ENCODE measurements at regions not wholly inside any gene's neighbourhood (a gene's known extent, or its start where the extent isn't known, plus 50 kb on each side); places are given as distances from the start of the nearest gene placed in this dataset.

DNA sequence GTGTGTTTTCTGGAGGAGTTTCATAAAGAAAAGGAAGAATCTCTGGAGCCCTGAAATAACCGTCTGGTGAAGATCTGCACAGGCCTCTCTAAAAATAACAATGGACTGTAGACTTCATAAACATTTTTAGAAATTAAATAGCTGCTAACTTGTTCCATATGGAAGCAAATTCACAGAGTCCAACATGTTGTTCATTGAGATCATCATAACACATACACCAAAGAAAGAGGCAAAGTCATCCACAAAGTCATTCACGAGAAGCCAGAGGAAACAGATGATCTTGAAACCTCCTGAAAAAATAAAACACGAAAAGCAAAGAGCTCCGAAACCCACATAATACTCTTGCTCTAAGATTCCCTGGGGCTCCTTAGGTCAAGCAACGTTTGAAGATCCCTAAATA, 347.8 kb downstream of the EFNA5 start:
- no peaks in the 10 kb centered on the region for H3K4me1 ChIP-seq (ENCODE audit: low read length)
- H3K9me3 ChIP-seq (ENCODE audit: insufficient read depth, low read length), result no peaks in the 10 kb centered on the region
- H3K36me3 ChIP-seq (replicated peaks; ENCODE audit: low read depth, low read length), result no peaks in the 10 kb centered on the region
- no peak overlapping the region for H3K27ac ChIP-seq (ENCODE audit: low read length)
- no peaks in the 10 kb centered on the region for H4K20me1 ChIP-seq (ENCODE audit: insufficient read depth, low read length)
- no peak overlapping the region for H3K9ac ChIP-seq (ENCODE audit: low read length)
- no peaks in the 10 kb centered on the region for H3K27me3 ChIP-seq (ENCODE audit: low read depth, low read length)
- H3K4me2 ChIP-seq (ENCODE audit: low read length), result no peak overlapping the region
- no peak for TF ChIP-seq EZH2phosphoT487 (IDR thresholded peaks at IDR 0.05; ENCODE audit: low read depth)
- TF ChIP-seq, protein P1, sequence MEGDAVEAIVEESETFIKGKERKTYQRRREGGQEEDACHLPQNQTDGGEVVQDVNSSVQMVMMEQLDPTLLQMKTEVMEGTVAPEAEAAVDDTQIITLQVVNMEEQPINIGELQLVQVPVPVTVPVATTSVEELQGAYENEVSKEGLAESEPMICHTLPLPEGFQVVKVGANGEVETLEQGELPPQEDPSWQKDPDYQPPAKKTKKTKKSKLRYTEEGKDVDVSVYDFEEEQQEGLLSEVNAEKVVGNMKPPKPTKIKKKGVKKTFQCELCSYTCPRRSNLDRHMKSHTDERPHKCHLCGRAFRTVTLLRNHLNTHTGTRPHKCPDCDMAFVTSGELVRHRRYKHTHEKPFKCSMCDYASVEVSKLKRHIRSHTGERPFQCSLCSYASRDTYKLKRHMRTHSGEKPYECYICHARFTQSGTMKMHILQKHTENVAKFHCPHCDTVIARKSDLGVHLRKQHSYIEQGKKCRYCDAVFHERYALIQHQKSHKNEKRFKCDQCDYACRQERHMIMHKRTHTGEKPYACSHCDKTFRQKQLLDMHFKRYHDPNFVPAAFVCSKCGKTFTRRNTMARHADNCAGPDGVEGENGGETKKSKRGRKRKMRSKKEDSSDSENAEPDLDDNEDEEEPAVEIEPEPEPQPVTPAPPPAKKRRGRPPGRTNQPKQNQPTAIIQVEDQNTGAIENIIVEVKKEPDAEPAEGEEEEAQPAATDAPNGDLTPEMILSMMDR (IDR thresholded peaks at IDR 0.05; ENCODE audit: low read depth, low read length), result no peak
- no peaks in the 10 kb centered on the region for H3K79me2 ChIP-seq (ENCODE audit: low read length)
- H2AFZ ChIP-seq (ENCODE audit: low read depth, low read length), result no peak overlapping the region
- no peak overlapping the region for H3K4me3 ChIP-seq (ENCODE audit: low read length)

DNA sequence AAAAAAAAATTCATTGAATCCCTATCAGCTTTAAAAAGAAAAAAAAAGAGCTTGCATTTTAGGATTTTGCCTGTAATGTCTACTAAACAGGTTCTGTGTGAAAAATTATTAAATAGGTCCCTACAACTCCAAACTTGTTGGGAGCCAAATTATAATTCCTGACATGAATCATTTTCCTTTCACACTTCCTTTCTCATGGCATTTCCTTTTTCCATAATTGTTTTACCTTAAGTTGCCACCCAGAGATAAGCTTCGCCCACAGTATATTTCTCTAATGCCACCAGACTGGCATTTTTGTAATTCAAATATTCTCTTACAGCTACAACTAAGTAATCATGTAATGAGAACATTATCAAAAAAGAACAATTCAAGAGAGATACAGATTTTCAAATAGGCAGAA, 348.8 kb downstream of the EFNA5 start:
- H4K20me1 ChIP-seq (ENCODE audit: insufficient read depth, low read length), result no peaks in the 10 kb centered on the region
- H3K9ac ChIP-seq (ENCODE audit: low read length), result no peak overlapping the region
- no peaks in the 10 kb centered on the region for H3K9me3 ChIP-seq (ENCODE audit: insufficient read depth, low read length)
- no peaks in the 10 kb centered on the region for H3K36me3 ChIP-seq (replicated peaks; ENCODE audit: low read depth, low read length)
- H3K27me3 ChIP-seq (ENCODE audit: low read depth, low read length), result no peaks in the 10 kb centered on the region
- H3K4me2 ChIP-seq (ENCODE audit: low read length), result no peak overlapping the region
- no peak overlapping the region for H2AFZ ChIP-seq (ENCODE audit: low read depth, low read length)
- no peak overlapping the region for H3K4me3 ChIP-seq (ENCODE audit: low read length)
- H3K79me2 ChIP-seq (ENCODE audit: low read length), result no peaks in the 10 kb centered on the region
- H3K27ac ChIP-seq (ENCODE audit: low read length), result no peak overlapping the region
- no peaks in the 10 kb centered on the region for H3K4me1 ChIP-seq (ENCODE audit: low read length)
- TF ChIP-seq, protein P1 (IDR thresholded peaks at IDR 0.05; ENCODE audit: low read depth, low read length), result no peak
- TF ChIP-seq EZH2phosphoT487 (IDR thresholded peaks at IDR 0.05; ENCODE audit: low read depth), result no peak

DNA sequence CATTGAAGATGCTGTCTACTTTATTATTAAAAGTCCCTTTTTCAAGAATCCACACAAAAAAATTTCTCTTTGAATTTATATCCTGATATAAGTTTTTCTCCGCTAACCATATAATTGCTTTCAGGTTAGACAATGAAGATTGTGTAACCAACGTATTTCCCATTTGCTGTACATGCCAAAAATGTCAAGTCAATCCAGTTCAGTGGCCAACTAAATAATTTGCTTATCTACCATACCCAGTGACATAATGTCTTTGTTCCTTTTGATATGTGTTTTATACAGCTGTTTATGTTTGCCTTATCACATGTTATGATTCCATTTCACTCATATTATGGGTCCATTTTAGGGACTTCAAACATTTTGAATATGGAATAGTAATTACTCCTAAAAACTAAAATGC, 349.9 kb downstream of the EFNA5 start:
- H3K36me3 ChIP-seq (replicated peaks; ENCODE audit: low read depth, low read length), result no peaks in the 10 kb centered on the region
- H2AFZ ChIP-seq (ENCODE audit: low read depth, low read length), result no peak overlapping the region
- no peaks in the 10 kb centered on the region for H3K27me3 ChIP-seq (ENCODE audit: low read depth, low read length)
- H3K9ac ChIP-seq (ENCODE audit: low read length), result no peak overlapping the region
- H3K9me3 ChIP-seq (ENCODE audit: insufficient read depth, low read length), result no peaks in the 10 kb centered on the region
- no peak overlapping the region for H3K4me2 ChIP-seq (ENCODE audit: low read length)
- H3K27ac ChIP-seq (ENCODE audit: low read length), result no peak overlapping the region
- TF ChIP-seq, protein P1 (IDR thresholded peaks at IDR 0.05; ENCODE audit: low read depth, low read length), result no peak
- TF ChIP-seq EZH2phosphoT487 (IDR thresholded peaks at IDR 0.05; ENCODE audit: low read depth), result no peak
- no peak overlapping the region for H3K4me3 ChIP-seq (ENCODE audit: low read length)
- no peaks in the 10 kb centered on the region for H3K79me2 ChIP-seq (ENCODE audit: low read length)
- H3K4me1 ChIP-seq (ENCODE audit: low read length), result no peaks in the 10 kb centered on the region
- no peaks in the 10 kb centered on the region for H4K20me1 ChIP-seq (ENCODE audit: insufficient read depth, low read length)

DNA sequence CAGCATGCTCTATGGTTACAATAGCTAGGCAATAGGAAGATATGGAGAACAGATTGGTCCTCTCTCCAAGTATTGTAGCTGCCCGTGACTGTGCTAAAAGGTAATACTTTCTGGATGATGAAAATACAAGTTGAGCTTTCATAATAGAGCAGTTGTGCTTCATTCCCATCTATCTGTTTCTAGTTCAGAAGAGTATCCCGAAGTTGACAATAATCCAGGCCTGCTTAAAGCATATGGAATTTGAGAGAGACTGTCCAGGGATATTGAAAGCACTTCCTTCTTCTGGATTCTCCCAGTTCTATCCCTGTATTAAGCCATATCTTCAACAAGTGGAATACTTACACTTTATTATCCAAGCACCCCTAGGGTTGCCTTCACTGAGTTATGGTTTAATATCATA, 350.4 kb downstream of the EFNA5 start:
- no peak for TF ChIP-seq EZH2phosphoT487 (IDR thresholded peaks at IDR 0.05; ENCODE audit: low read depth)
- TF ChIP-seq, protein P1 (IDR thresholded peaks at IDR 0.05; ENCODE audit: low read depth, low read length), result no peak
- Histone ChIP-seq H3K79me2 (ENCODE audit: low read length) (no peaks in the 10 kb centered on the region), H3K9ac (ENCODE audit: low read length) (no peak overlapping the region), H4K20me1 (ENCODE audit: insufficient read depth, low read length) (no peaks in the 10 kb centered on the region), H3K4me1 (ENCODE audit: low read length) (no peaks in the 10 kb centered on the region), H3K4me2 (ENCODE audit: low read length) (no peak overlapping the region), H2AFZ (ENCODE audit: low read depth, low read length) (no peak overlapping the region), H3K9me3 (ENCODE audit: insufficient read depth, low read length) (no peaks in the 10 kb centered on the region), H3K27me3 (ENCODE audit: low read depth, low read length) (no peaks in the 10 kb centered on the region), H3K27ac (ENCODE audit: low read length) (no peak overlapping the region), H3K4me3 (ENCODE audit: low read length) (no peak overlapping the region), H3K36me3 (replicated peaks; ENCODE audit: low read depth, low read length) (no peaks in the 10 kb centered on the region)
